Esophagus muscularis mucosa (tissue), 4 donors: ENCODE measurements at regions not wholly inside any gene's neighbourhood (a gene's known extent, or its start where the extent isn't known, plus 50 kb on each side); places are given as distances from the start of the nearest gene placed in this dataset.

Experiments
- DNase-seq: peaks from one replicate; pipeline ENCODE4 v3.0.0-alpha.2; 2017; ENCODE audit errors: extremely low spot score
- H3K27ac ChIP-seq, 4 donors: fragments of 200-600 bp; sonication (generic); replicated peaks in 1 of 4; 1 replicate in 3 of 4; 2 replicates in 1 of 4; pipeline ENCODE4 v1.5.1; 2016 to 2019; ENCODE audit warnings: mild to moderate bottlenecking in 1 of 4
- H3K27me3 ChIP-seq, 4 donors: fragments of 200-600 bp; sonication (generic); one replicate each; pipeline versions ENCODE4 v1.5.1 to v1.6.0; 2016 to 2019
- H3K36me3 ChIP-seq, 4 donors: fragments of 200-600 bp; sonication (generic); one replicate each; pipeline ENCODE4 v1.5.1; 2016 to 2019
- H3K4me1 ChIP-seq, 4 donors: fragments of 200-600 bp; sonication (generic); one replicate each; pipeline ENCODE4 v1.5.1; 2016 to 2019
- H3K4me3 ChIP-seq, 4 donors: fragments of 200-600 bp; sonication (generic); 1 replicate in 2 of 4; 2 replicates in 2 of 4; pipeline ENCODE4 v1.5.1; 2016 to 2019; ENCODE audit warnings: mild to moderate bottlenecking in 4 of 4, moderate library complexity in 1 of 4
- H3K9me3 ChIP-seq, 4 donors: fragments of 200-600 bp; sonication (generic); 1 replicate in 3 of 4; 2 replicates in 1 of 4; pipeline ENCODE4 v1.5.1; 2016 to 2019
- EP300 ChIP-seq: sonication (generic); formaldehyde crosslinking; IDR thresholded peaks from one replicate; pipeline ENCODE4 v1.6.1; 2017; ENCODE audit warnings: antibody characterized with exemption
- POLR2A ChIP-seq: fragments of 450-650 bp; IDR thresholded peaks from one replicate; pipeline ENCODE4 v1.6.1; 2017; ENCODE audit warnings: antibody characterized with exemption, moderate library complexity, mild to moderate bottlenecking, low read depth
- POLR2AphosphoS5 ChIP-seq, 2 donors: sonication (generic); formaldehyde crosslinking; IDR thresholded peaks; one replicate each; pipeline ENCODE4 v1.6.1; 2017; ENCODE audit warnings: antibody characterized with exemption in 2 of 2
- WGBS: methylation state at CpG from one replicate; pipeline ENCODE4 v1.1.5; 2018; 5-methylcytosine and 5-hydroxymethylcytosine counted together
- intact Hi-C: fragments of 100-400 bp; cut with DNase I; formaldehyde crosslinking; loops from one replicate; pipeline ENCODE4 v1.15.1; 2023
- TF ChIP-seq, protein P1 (sequence below), 3 experiments: fragments of 200-600 bp in 2 of 3; fragments of 450-650 bp in 1 of 3; sonication (generic) in 2 of 3; IDR thresholded peaks; one replicate each; pipeline ENCODE4 v1.5.1; 2017 to 2019; ENCODE audit warnings: antibody characterized with exemption in 3 of 3, mild to moderate bottlenecking in 2 of 3, moderate library complexity in 1 of 3

DNA sequence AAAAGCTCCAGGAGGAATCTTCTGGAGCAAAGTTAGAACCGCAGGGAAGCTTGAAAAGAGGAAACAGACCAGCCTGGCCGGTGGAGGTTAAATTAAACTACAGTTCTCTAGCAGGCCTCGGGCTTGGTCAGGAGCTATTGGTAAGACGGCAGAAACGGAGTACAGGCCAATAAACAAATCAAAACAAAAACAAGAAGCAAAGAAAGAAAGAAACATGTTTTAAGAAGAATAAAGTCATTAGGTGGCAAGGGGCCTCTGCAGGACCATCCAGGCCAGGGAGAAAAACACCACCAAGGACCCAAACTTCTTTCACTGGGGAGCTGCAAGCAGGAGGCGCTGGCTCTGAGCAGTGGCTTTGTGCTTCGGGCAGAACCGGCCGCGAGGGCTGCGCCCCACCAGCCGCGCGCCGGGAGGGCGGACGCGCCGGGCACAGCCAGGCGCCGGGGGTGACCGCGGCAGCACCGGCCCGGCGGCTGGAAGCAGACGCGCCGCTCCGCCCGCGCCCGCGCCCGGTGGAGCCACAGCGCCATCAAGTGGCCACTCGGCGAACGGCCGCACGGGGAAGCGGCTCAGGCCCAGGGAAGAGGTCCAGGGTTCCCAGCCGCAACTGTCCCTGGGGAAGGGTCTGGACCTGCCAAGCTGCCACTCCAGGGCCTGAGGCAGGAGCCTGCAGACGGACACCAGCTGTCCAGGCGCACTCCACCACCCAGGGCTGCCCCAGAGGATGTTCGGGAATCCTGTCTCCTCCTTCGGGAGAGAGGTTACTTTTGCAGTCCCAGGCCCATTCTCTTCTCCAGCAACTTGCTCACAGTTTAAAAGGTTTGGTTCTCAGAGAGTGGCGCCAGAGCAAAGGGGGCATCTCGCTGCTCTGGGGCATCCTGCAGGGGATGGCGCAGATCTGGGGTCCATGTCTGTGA lies 419.4 kb downstream of the SOX9 start:
- TF ChIP-seq POLR2AphosphoS5 (IDR thresholded peaks at IDR 0.05) (no peak), POLR2A (no peak), EP300 (no peak)
- TF ChIP-seq, protein P1, sequence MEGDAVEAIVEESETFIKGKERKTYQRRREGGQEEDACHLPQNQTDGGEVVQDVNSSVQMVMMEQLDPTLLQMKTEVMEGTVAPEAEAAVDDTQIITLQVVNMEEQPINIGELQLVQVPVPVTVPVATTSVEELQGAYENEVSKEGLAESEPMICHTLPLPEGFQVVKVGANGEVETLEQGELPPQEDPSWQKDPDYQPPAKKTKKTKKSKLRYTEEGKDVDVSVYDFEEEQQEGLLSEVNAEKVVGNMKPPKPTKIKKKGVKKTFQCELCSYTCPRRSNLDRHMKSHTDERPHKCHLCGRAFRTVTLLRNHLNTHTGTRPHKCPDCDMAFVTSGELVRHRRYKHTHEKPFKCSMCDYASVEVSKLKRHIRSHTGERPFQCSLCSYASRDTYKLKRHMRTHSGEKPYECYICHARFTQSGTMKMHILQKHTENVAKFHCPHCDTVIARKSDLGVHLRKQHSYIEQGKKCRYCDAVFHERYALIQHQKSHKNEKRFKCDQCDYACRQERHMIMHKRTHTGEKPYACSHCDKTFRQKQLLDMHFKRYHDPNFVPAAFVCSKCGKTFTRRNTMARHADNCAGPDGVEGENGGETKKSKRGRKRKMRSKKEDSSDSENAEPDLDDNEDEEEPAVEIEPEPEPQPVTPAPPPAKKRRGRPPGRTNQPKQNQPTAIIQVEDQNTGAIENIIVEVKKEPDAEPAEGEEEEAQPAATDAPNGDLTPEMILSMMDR (IDR thresholded peaks at IDR 0.05): peak; percentile 78 to 94 (median 92)
- 21% methylated on average over 23 of the region's 50 CpGs for WGBS
- no peaks in the 10 kb centered on the region for H3K36me3 ChIP-seq
- H3K27me3 ChIP-seq: peaks cover 0 to 19% (median 0%) of the 10 kb centered on the region in 4 donors
- intact Hi-C loops: loop anchor here (5.0 to 10.0 kb wide), 4 partner anchors 415 to 1908 kb away; partner anchors contain the start of gene SOX9
- H3K9me3 ChIP-seq: no peaks in the 10 kb centered on the region
- peaks cover 4 to 14% (median 12%) of the 10 kb centered on the region in 4 donors for H3K4me1 ChIP-seq
- no peak overlapping the region for H3K27ac ChIP-seq
- DNase-seq: no peak
- H3K4me3 ChIP-seq: peak overlapping the region in 3 of 4 donors; percentile 25 to 32 (median 26)

DNA sequence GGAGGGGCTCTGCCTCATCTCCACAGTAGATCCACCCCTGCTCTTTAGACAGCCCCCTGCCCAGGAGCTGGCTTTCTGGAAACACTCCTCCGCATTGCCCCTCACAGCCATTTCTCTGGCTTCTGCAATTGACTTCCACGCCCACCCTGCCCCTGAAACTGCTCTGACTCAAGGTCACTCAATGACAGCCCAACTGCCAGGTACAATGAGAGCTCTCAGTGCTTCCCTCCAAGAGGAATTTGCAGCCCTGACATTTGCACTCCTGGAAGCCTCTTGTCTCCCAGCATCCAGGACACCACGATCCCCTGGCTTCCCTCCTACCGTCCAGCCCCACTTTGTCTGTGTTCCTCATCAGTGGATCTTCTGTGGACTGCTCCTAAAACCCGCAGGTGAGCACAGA lies 421.5 kb downstream of the SOX9 start:
- H3K36me3 ChIP-seq: no peaks in the 10 kb centered on the region
- no peaks in the 10 kb centered on the region for H3K9me3 ChIP-seq
- no peak overlapping the region for H3K27ac ChIP-seq
- no peak for DNase-seq
- TF ChIP-seq, protein P1 (IDR thresholded peaks at IDR 0.05): no peak
- no peak for TF ChIP-seq POLR2AphosphoS5 (IDR thresholded peaks at IDR 0.05)
- TF ChIP-seq POLR2A: no peak
- no peak for TF ChIP-seq EP300
- WGBS: 91% methylated on average over 5 of the region's 5 CpGs
- H3K27me3 ChIP-seq: peaks cover 0 to 9% (median 0%) of the 10 kb centered on the region in 4 donors
- H3K4me3 ChIP-seq: no peak overlapping the region
- intact Hi-C loops: loop anchor here (5.0 kb wide), 2 partner anchors 1775 to 1910 kb away; no protein-coding TSS in a partner anchor
- H3K4me1 ChIP-seq: peaks cover 4 to 14% (median 12%) of the 10 kb centered on the region in 4 donors

DNA sequence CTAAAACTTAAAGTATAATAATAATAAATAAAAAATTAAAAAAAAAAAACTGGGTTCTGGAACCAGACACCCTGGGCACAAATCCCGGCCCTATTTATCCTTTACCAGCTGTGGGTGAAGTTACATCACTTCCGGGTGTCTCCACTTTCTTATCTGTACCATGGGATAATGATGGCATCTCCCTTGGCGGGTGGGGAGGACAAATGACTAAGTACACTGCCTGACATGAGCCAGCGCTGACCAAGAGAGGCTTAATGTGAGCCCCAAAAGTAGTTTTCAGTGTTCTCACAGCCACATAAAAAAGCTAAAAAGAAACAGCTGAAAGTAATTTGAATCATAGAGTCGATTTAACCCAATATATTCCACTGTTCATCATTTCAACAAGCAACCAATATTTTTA lies 424.9 kb downstream of the SOX9 start:
- Histone ChIP-seq H3K27me3 (peaks cover 0 to 4% (median 0%) of the 10 kb centered on the region in 4 donors), H3K9me3 (no peaks in the 10 kb centered on the region), H3K36me3 (no peaks in the 10 kb centered on the region), H3K27ac (no peak overlapping the region), H3K4me3 (no peak overlapping the region), H3K4me1 (peaks cover 0 to 1% (median under 1%) of the 10 kb centered on the region in 4 donors)
- intact Hi-C loops: no loop called here
- TF ChIP-seq, protein P1 (IDR thresholded peaks at IDR 0.05): no peak
- TF ChIP-seq EP300 (no peak), POLR2A (no peak), POLR2AphosphoS5 (IDR thresholded peaks at IDR 0.05) (no peak)
- DNase-seq: no peak
- WGBS: 86% methylated on average over 5 of the region's 5 CpGs

DNA sequence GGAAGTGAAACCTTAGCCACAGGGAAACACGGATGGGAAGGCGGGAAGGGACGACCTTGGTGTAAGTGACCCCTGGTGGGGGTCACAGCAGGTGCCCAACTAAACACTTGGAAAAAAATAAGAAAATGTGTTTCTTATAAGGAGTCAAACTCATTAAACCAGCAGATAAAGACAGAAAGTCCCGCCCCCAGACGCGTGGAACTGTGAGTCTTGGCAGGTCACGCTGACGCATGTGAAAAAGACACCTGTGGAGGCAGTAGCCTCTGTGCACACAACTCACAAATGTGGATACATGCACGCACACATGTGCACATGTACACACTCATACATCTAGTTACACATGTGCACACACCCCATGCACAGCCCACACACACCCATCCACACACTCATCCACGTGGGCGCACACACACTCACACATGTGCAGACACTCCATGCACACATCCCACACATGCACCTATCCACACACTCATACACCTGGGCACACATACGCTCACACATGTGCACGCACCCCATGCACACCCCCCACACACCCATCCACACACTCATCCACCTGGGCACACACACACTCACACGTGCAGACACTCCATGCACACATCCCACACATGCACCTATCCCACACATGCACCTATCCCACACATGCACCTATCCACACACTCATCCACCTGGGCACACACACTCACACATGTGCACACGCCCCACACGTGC lies 432.4 kb downstream of the SOX9 start:
- peaks cover 0 to 34% (median 0%) of the 10 kb centered on the region in 4 donors for H3K27me3 ChIP-seq
- no peak for DNase-seq
- no peak overlapping the region for H3K4me3 ChIP-seq
- H3K4me1 ChIP-seq: no peaks in the 10 kb centered on the region
- TF ChIP-seq, protein P1 (IDR thresholded peaks at IDR 0.05): no peak
- TF ChIP-seq POLR2A (no peak), EP300 (no peak), POLR2AphosphoS5 (IDR thresholded peaks at IDR 0.05) (no peak)
- H3K36me3 ChIP-seq: no peaks in the 10 kb centered on the region
- no peak overlapping the region for H3K27ac ChIP-seq
- WGBS: 91% methylated on average over 16 of the region's 16 CpGs
- intact Hi-C loops: no loop called here
- H3K9me3 ChIP-seq: no peaks in the 10 kb centered on the region
